ENCODE measurements at regions not wholly inside any gene's neighbourhood (a gene's known extent, or its start where the extent isn't known, plus 50 kb on each side); places are given as distances from the start of the nearest gene placed in this dataset.

GRCh38 chr12:97358361-97358760, 104.2 kb upstream of the RMST start:
- H3K36me3 Mint-ChIP-seq (ENCODE audit: low read depth), result no peaks in the 10 kb centered on the region
- no peak overlapping the region for H3K4me3 Mint-ChIP-seq
- no peak for DNase-seq (ENCODE audit: low spot score)
- intact Hi-C loops (cut with micrococcal nuclease), result no loop called here
- no peaks in the 10 kb centered on the region for H3K9me3 Mint-ChIP-seq
- no peaks in the 10 kb centered on the region for H3K27me3 Mint-ChIP-seq (ENCODE audit: insufficient read depth)
- H3K27ac Mint-ChIP-seq, result no peak overlapping the region
- no peaks in the 10 kb centered on the region for H3K4me1 Mint-ChIP-seq (ENCODE audit: low read depth)

- H3K27ac Mint-ChIP-seq, result no peak overlapping the region
- intact Hi-C loops (cut with micrococcal nuclease), result no loop called here
- H3K4me3 Mint-ChIP-seq, result no peak overlapping the region
- H3K4me1 Mint-ChIP-seq (ENCODE audit: low read depth), result no peaks in the 10 kb centered on the region
- H3K27me3 Mint-ChIP-seq (ENCODE audit: insufficient read depth), result no peaks in the 10 kb centered on the region
- no peaks in the 10 kb centered on the region for H3K36me3 Mint-ChIP-seq (ENCODE audit: low read depth)
- DNase-seq (ENCODE audit: low spot score), result no peak
- no peaks in the 10 kb centered on the region for H3K9me3 Mint-ChIP-seq
These were observed 103.4 kb upstream of the RMST start for GRCh38 chr12:97359021-97359690.

- no peaks in the 10 kb centered on the region for H3K27me3 Mint-ChIP-seq (ENCODE audit: insufficient read depth)
- no peaks in the 10 kb centered on the region for H3K4me1 Mint-ChIP-seq (ENCODE audit: low read depth)
- H3K9me3 Mint-ChIP-seq, result no peaks in the 10 kb centered on the region
- no peak overlapping the region for H3K27ac Mint-ChIP-seq
- no peak for DNase-seq (ENCODE audit: low spot score)
- no peak overlapping the region for H3K4me3 Mint-ChIP-seq
- no peaks in the 10 kb centered on the region for H3K36me3 Mint-ChIP-seq (ENCODE audit: low read depth)
- intact Hi-C loops (cut with micrococcal nuclease), result no loop called here
These were observed 98.9 kb upstream of the RMST start for GRCh38 chr12:97363693-97364092.

- Mint-ChIP-seq H3K4me1 (ENCODE audit: low read depth) (no peaks in the 10 kb centered on the region), H3K36me3 (ENCODE audit: low read depth) (no peaks in the 10 kb centered on the region)
- intact Hi-C loops (cut with micrococcal nuclease), result no loop called here
These were observed 94.0 kb upstream of the RMST start for GRCh38 chr12:97368462-97369163.

GRCh38 chr12:97375310-97375709, 87.3 kb upstream of the RMST start:
- Mint-ChIP-seq H3K9me3 (no peaks in the 10 kb centered on the region), H3K27me3 (ENCODE audit: insufficient read depth) (no peaks in the 10 kb centered on the region), H3K4me1 (ENCODE audit: low read depth) (no peaks in the 10 kb centered on the region), H3K27ac (no peak overlapping the region), H3K36me3 (ENCODE audit: low read depth) (no peaks in the 10 kb centered on the region), H3K4me3 (no peak overlapping the region)
- intact Hi-C loops (cut with micrococcal nuclease), result no loop called here
- DNase-seq (ENCODE audit: low spot score), result no peak

More at GRCh38 chr12:97368462-97369163, 94.0 kb upstream of the RMST start:
- DNase-seq (ENCODE audit: low spot score), result no peak
- Mint-ChIP-seq H3K27me3 (ENCODE audit: insufficient read depth) (no peaks in the 10 kb centered on the region), H3K9me3 (no peaks in the 10 kb centered on the region), H3K27ac (no peak overlapping the region), H3K4me3 (no peak overlapping the region)

GRCh38 chr12:97380440-97380839, 82.2 kb upstream of the RMST start:
- no peaks in the 10 kb centered on the region for H3K9me3 Mint-ChIP-seq
- H3K27me3 Mint-ChIP-seq (ENCODE audit: insufficient read depth), result no peaks in the 10 kb centered on the region
- no peak for DNase-seq (ENCODE audit: low spot score)
- H3K4me1 Mint-ChIP-seq (ENCODE audit: low read depth), result no peaks in the 10 kb centered on the region
- no peak overlapping the region for H3K4me3 Mint-ChIP-seq
- H3K27ac Mint-ChIP-seq, result no peak overlapping the region
- no peaks in the 10 kb centered on the region for H3K36me3 Mint-ChIP-seq (ENCODE audit: low read depth)
- intact Hi-C loops (cut with micrococcal nuclease), result no loop called here

GRCh38 chr12:97385121-97385520, 77.5 kb upstream of the RMST start:
- no peaks in the 10 kb centered on the region for H3K4me1 Mint-ChIP-seq (ENCODE audit: low read depth)
- no peak overlapping the region for H3K4me3 Mint-ChIP-seq
- H3K36me3 Mint-ChIP-seq (ENCODE audit: low read depth), result no peaks in the 10 kb centered on the region
- intact Hi-C loops (cut with micrococcal nuclease), result no loop called here
- DNase-seq (ENCODE audit: low spot score), result no peak
- no peaks in the 10 kb centered on the region for H3K27me3 Mint-ChIP-seq (ENCODE audit: insufficient read depth)
- H3K9me3 Mint-ChIP-seq, result no peaks in the 10 kb centered on the region
- no peak overlapping the region for H3K27ac Mint-ChIP-seq

GRCh38 chr12:97386133-97386581, 76.4 kb upstream of the RMST start:
- H3K4me1 Mint-ChIP-seq (ENCODE audit: low read depth), result no peaks in the 10 kb centered on the region
- H3K27me3 Mint-ChIP-seq (ENCODE audit: insufficient read depth), result no peaks in the 10 kb centered on the region
- H3K36me3 Mint-ChIP-seq (ENCODE audit: low read depth), result no peaks in the 10 kb centered on the region
- H3K27ac Mint-ChIP-seq, result no peak overlapping the region
- intact Hi-C loops (cut with micrococcal nuclease), result no loop called here
- DNase-seq (ENCODE audit: low spot score), result no peak
- no peaks in the 10 kb centered on the region for H3K9me3 Mint-ChIP-seq
- no peak overlapping the region for H3K4me3 Mint-ChIP-seq

- Mint-ChIP-seq H3K4me1 (ENCODE audit: low read depth) (no peaks in the 10 kb centered on the region), H3K27me3 (ENCODE audit: insufficient read depth) (no peaks in the 10 kb centered on the region), H3K9me3 (no peaks in the 10 kb centered on the region), H3K4me3 (no peak overlapping the region), H3K27ac (no peak overlapping the region), H3K36me3 (ENCODE audit: low read depth) (no peaks in the 10 kb centered on the region)
- DNase-seq (ENCODE audit: low spot score), result no peak
- intact Hi-C loops (cut with micrococcal nuclease), result no loop called here
These were observed 74.8 kb upstream of the RMST start for GRCh38 chr12:97387844-97388243.

- no peak for DNase-seq (ENCODE audit: low spot score)
- Mint-ChIP-seq H3K9me3 (no peaks in the 10 kb centered on the region), H3K36me3 (ENCODE audit: low read depth) (no peaks in the 10 kb centered on the region), H3K27me3 (ENCODE audit: insufficient read depth) (peaks cover 2% of the 10 kb centered on the region), H3K27ac (no peak overlapping the region), H3K4me3 (no peak overlapping the region), H3K4me1 (ENCODE audit: low read depth) (no peaks in the 10 kb centered on the region)
- intact Hi-C loops (cut with micrococcal nuclease), result no loop called here
These were observed 67.9 kb upstream of the RMST start for GRCh38 chr12:97394657-97395056.

- Mint-ChIP-seq H3K27ac (no peak overlapping the region), H3K36me3 (ENCODE audit: low read depth) (no peaks in the 10 kb centered on the region), H3K9me3 (no peaks in the 10 kb centered on the region), H3K27me3 (ENCODE audit: insufficient read depth) (peaks cover 2% of the 10 kb centered on the region), H3K4me3 (no peak overlapping the region), H3K4me1 (ENCODE audit: low read depth) (no peaks in the 10 kb centered on the region)
- intact Hi-C loops (cut with micrococcal nuclease), result no loop called here
- DNase-seq (ENCODE audit: low spot score), result no peak
These were observed 65.6 kb upstream of the RMST start for GRCh38 chr12:97397008-97397407.

- H3K4me1 Mint-ChIP-seq (ENCODE audit: low read depth), result no peaks in the 10 kb centered on the region
- H3K9me3 Mint-ChIP-seq, result no peaks in the 10 kb centered on the region
- intact Hi-C loops (cut with micrococcal nuclease), result no loop called here
- H3K36me3 Mint-ChIP-seq (ENCODE audit: low read depth), result no peaks in the 10 kb centered on the region
- H3K27ac Mint-ChIP-seq, result no peak overlapping the region
- no peak overlapping the region for H3K4me3 Mint-ChIP-seq
- no peaks in the 10 kb centered on the region for H3K27me3 Mint-ChIP-seq (ENCODE audit: insufficient read depth)
- DNase-seq (ENCODE audit: low spot score), result no peak
These were observed 63.9 kb upstream of the RMST start for GRCh38 chr12:97398704-97399103.

GRCh38 chr12:97404093-97404492, 58.5 kb upstream of the RMST start:
- no peak for DNase-seq (ENCODE audit: low spot score)
- Mint-ChIP-seq H3K9me3 (no peaks in the 10 kb centered on the region), H3K27ac (no peak overlapping the region), H3K4me3 (no peak overlapping the region), H3K27me3 (ENCODE audit: insufficient read depth) (no peaks in the 10 kb centered on the region), H3K4me1 (ENCODE audit: low read depth) (no peaks in the 10 kb centered on the region), H3K36me3 (ENCODE audit: low read depth) (no peaks in the 10 kb centered on the region)
- intact Hi-C loops (cut with micrococcal nuclease), result loop anchor here (1.0 kb wide), 2 partner anchors 255 to 826 kb away; no protein-coding TSS in a partner anchor
